GM21447 (cell line): ENCODE measurements at regions not wholly inside any gene's neighbourhood (a gene's known extent, or its start where the extent isn't known, plus 50 kb on each side); places are given as distances from the start of the nearest gene placed in this dataset.
"Not testable (repeated sequence)": the region's sequence is repeated elsewhere in the genome, so short reads cannot be mapped to it uniquely, and the experiment has no call there.

Experiments
- ATAC-seq: cut with Tn5 transposase; IDR thresholded peaks from one replicate; pipeline ENCODE4 v1.9.1; 2021; ENCODE audit not compliant: unreplicated experiment

DNA sequence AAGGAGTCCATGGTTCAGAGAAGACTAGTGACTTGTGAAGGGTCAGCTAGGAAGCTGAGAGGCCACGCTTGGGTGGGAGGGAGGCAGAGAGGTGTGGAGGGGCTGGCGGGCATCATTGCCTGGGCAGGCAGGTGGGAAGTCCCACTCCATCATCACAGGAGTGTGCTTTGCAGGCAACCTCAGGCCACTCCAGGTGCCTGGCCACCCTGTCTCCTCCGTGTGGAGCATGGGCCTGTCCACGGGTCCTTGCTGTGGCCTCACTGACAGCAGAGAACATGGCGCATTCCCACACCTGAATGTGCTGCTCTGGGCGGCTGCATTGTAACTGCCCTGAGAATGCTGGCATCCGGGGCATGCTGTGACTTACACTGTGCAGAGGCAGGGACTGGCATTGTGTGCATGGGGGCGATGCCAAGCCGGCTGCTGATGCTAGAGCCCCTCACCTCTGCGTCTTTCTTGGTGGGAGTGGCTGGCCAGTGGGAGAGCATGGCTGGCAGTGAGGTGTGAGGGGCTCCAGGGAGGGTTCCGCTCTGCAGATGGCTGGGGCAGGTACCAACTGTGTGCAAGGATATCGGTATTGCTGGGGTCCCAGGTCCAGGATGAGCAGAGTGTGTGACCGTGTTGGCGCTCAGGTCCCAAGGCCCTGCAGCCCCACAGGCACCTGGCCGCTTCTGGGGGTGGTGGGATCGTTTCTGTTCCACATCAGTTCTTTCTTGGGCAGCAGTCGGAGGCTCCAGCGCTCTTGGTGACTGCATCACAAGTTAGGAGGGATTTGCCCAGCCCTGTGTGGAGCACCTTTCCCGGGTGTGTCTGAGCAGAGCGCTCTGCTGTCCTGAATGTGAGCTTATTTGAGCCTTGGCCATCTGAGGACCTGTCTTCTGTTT is 94.8 kb downstream of the NPIPB11 start:
- ATAC-seq: no peak

DNA sequence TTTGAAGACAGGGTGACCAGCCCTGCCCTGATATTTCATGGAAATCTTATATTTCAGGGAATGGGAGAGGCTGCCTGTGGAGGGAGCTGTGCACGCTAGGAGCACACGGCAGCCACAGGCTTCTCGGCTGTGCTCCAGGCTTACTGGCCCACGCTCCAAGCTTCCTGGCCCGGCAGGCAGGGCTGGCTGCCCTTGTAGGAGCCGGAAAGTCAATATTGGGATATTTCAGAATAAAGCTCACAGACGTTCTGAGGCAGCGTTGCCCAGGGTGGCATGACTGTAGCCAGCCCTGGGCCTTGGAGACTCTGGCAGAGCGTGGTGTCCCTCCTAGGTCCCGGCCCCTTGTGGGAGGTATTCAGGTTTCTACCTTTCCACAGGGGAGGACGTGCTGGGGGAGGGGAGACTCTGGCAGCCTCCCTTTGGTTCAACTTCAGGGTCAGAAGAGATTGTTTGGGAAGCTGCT is 95.6 kb downstream of the NPIPB11 start:
- ATAC-seq: no peak

DNA sequence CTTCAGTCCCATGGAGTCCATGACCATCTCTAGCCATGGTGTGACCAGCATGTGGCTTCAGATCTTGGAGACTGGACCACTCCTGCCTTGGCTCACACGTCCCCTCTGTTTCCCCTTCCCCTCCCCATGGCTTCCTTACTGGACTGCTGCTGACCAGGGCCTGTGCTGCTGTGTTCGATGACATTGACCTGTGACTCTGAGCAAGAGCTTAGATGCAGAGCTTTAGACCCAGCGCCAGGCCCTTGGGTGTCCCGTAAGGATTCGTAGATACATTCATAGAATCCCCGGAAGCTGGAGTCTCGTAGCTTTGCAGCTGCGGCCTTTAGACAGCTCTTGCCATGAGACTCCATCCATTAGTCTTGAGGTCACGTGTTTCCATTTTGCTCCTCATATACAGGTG is 96.3 kb downstream of the NPIPB11 start:
- not testable (repeated sequence) for ATAC-seq

DNA sequence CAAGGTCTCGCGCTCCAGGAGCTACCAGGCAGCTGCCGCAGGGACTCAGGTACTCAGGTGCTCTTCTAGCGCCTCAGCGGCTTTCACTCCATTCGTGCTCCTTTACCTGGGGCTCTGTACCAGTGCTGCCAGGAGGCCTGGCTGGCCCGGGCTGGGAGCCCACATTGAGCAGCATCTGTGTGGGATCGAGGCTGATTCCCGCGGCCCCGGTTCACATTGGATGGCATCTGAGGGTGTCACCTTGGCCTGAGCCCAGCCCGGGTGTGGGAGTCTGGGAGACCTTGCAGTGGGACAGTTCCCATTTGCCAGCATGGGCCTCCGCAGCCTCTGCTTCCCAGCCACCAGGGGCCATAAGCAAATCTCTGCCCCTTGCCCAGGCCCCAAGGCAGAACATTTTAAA is 96.9 kb downstream of the NPIPB11 start:
- ATAC-seq: not testable (repeated sequence)

DNA sequence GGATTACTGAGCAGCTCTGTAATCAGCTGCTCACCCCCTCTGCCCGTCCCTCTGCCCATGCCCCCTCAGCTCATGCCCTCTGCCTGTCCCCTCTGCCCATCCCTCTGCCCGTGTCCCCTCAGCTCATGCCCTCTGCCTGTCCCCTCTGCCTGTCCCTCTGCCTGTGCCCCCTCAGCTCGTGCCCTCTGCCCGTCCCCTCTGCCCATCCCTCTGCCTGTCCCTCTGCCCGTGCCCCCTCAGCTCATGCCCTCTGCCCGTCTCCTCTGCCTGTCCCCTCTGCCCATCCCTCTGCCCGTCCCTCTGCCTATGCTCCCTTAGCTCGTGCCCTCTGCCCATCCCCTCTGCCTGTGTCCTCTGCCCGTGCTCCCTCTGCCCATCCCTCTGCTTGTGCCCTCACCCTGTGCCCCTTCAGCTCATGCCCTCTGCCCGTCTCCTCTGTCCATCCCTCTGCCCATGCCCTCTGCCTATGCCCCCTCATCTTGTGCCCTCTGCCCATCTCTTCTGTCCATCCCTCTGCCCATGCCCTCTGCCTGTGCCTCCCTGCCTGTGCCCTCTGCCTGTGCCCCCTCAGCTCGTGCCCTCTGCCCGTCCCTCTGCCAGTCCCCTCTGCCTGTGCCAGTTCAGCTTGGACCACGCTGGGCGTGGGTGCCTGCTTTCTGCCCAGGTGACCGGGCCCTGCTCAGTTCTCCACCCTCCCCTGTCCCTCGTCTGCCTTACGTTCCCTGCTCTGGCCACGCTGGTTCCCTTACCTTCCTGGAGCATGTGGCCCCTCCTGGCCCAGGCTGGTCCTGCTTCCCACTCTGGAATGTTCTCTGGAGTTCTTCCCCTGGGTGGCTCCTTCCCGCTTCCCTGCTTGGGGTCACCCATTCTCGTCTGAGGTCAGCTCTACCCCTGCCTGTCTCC is 97.6 kb downstream of the NPIPB11 start:
- ATAC-seq: no peak

DNA sequence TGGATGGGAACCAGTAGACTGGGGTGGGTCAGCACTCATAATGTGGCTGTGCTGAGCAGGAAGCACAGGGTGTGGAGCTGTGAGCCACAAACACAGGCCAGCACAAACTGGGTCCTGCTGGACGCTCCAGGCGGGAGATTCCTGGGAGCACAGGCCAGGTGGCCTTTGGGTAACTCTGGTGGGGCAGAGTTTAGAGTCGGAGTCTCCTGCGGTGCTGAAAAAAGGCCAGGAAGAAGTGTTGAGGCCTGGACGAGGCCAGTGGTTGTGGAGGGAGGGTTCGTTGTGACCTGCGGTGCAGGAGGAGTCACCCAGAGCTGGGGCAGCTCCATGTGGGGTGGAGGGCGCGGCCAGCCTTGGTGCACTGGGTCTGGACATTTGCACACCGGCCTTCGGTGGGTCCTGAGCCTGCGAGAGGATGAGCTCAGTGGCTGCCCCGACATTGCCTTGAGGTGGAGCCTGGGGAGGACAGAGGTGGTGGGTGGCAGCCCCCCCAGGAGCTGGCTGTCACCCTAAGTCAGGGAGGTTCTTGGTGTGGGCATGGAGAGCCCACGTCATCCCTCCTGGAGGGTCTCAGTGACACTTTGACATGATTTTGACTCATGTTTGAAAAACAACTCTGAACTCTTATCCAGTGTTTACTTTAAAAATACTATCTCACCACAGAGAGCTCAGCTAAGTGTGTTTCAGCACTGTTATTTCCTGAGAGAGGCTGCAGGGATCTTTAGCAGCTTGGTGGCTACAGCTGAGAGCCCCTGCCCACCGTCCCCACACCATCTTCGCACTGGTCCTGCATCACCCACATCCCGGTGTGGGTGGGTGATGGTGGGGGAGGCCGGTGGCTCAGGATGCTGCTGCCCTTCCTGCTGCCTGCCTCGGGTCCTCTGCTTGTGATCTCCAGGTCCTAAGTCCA is 98.7 kb downstream of the NPIPB11 start:
- no peak for ATAC-seq

DNA sequence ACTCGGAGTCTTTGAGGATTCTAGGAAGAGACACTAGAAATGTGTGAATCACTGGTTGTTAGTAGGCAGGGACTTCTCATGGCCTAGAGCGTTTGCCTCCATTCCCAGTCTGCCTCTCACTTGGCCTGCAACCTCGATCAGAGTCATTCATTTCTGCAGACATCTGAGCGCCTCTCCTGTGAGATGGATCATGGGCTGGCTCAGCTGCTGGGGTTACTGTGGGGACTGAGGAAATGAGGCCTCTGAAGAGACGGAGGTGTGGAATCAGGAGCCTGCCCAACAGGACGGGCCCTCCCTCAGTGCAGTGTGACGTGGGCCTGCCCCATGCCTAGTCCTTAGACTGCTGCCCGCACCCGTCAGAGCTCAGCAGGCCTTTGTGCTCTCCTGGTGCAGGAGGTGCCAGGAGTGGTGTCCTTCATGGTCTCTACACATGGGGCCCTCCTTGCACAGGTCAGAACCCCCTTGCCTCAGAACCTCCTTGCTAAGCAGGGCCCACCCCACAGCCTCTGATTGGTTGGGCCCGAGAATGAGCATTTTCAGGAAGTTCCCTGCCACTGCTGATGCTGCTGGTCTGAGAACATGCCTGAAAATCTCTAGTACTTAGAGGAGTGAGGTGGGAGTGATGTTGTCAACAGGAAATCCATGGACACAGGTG is 99.4 kb downstream of the NPIPB11 start:
- no peak for ATAC-seq

DNA sequence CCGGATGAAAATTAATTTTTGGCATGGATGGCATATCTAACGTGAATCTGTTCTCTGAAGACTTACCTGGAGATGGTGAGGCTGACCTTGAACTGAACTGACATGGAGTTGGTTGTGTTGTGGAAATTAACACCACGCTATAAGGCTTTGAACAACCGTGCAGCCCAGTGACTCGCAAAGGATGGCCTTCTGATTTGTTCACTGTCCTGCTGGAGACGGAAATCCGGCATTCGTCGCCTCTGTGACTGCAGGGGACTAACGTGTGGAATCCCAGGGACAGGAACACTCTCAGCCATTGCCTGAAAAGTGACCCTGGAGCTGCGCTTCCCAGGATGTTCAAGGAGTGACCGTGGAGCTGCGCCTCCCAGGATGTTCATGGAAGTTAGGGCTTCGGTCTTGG is 100.3 kb downstream of the NPIPB11 start:
- ATAC-seq: no peak

DNA sequence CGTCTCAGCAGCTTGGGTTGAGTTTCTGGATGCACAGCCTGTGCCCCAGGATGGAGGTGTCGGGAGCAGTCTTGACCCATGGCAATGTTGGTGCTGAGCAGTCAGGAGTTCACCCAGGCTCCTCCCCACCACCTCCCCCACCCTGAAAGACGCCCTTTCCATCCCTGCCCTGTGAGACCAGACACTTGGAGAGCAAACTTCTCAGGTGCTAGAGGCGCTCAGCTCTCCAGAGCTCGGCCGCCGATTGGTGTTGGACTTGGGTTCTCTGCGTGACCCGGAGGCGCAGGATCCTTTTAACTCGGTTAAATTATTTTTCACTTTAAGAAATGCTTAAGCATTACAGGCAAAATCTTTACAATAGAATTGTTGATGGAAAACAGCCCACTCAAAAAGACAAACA is 101.5 kb downstream of the NPIPB11 start:
- ATAC-seq: not testable (repeated sequence)

DNA sequence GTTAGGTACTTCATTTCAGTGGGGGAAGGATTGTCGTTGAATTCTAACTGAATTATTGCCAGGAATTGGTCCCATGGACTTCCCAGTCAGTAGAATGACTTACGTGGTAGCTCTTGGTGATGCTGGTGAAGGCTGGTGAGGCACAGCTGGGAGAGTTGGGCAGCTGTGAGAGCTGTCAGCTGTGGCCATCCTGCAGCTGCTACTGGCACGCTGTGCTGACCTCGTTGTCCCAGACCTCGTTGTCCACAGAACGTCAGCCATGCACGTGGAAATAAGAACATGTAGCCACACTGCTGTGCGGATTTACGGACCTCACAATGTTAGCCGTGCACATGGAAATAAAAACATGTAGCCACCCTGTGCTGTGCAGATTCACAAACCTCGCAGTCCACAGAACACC is 102.3 kb downstream of the NPIPB11 start:
- ATAC-seq: no peak

DNA sequence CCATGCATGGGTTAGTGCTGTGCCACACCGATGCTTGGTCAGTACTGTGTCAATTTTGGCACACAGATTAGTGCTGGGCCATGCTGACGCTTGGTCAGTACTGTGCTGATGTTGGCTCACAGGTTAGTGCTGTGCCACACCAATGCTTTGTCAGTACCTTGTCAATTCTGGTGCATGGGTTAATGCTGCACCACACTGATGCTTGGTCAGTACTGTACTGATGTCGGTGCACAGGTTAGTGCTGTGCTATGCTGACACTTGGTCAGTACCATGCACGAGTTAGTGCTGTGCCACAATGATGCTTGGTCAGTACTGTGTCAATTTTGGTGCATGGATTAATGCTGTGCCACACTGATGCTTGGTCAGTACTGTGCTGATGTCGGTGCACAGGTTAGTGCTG is 103.0 kb downstream of the NPIPB11 start:
- ATAC-seq: no peak

DNA sequence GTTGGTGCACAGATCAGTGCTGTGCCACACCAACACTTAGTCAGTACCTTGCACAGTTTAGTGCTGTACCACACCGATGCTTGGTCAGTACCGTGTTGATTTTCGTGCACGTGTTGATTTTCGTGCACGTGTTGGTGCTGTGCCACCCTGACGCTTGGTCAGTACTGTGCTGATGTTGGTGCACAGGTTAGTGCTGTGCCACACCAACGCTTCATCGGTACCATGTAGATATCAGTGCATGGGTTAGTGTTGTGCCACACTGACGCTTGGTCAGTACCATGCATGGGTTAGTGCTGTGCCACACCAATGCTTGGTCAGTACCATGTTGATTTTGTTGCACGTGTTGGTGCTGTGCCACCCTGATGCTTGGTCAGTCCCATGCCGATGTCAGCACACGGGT is 103.5 kb downstream of the NPIPB11 start:
- ATAC-seq: no peak

DNA sequence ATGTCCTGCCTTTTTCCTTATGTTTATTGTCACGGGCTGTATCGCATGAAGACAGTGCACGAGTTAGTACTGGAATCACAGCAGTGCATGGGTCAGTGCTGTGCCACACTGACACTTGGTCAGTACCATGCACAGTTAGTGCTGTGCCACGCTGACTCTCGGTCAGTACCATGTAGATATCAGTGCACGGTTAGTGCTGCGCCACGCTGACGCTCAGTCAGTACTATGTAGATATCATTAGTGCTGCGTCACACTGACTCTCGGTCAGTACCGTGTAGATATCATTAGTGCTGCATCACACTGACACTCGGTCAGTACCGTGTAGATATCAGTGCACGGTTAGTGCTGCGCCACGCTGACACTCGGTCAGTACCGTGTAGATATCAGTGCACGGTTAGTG is 104.1 kb downstream of the NPIPB11 start:
- ATAC-seq: not testable (repeated sequence)

DNA sequence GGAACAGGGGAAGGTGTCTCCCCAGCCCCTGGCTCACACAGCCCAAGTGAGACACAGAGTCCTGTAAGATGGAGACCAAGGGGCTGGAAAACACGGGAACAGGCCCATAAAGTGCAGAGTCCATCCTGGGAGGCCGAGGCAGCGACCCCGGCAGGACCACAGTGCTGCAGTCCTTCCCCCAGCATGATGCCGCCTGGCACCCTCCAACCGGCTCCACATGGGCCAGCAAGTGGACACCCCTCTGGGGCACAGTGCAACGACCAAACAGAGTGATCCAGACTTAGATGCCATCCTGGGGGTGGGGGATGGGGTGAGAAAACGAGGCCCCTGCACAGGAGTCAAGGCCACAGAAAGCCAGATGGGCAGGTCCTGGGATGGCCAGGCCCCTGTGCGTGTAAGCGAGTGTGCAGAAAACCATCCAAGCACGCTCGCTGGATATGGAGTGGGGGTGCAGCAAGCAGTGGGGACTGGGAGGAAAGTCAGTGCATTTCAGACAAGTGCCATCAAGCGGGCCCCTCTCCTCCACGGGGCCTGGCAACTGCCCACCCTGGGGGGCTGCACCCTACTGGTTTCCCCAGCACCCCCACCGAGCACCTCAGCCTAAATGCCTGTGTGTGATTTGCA is 104.7 kb downstream of the NPIPB11 start:
- not testable (repeated sequence) for ATAC-seq

DNA sequence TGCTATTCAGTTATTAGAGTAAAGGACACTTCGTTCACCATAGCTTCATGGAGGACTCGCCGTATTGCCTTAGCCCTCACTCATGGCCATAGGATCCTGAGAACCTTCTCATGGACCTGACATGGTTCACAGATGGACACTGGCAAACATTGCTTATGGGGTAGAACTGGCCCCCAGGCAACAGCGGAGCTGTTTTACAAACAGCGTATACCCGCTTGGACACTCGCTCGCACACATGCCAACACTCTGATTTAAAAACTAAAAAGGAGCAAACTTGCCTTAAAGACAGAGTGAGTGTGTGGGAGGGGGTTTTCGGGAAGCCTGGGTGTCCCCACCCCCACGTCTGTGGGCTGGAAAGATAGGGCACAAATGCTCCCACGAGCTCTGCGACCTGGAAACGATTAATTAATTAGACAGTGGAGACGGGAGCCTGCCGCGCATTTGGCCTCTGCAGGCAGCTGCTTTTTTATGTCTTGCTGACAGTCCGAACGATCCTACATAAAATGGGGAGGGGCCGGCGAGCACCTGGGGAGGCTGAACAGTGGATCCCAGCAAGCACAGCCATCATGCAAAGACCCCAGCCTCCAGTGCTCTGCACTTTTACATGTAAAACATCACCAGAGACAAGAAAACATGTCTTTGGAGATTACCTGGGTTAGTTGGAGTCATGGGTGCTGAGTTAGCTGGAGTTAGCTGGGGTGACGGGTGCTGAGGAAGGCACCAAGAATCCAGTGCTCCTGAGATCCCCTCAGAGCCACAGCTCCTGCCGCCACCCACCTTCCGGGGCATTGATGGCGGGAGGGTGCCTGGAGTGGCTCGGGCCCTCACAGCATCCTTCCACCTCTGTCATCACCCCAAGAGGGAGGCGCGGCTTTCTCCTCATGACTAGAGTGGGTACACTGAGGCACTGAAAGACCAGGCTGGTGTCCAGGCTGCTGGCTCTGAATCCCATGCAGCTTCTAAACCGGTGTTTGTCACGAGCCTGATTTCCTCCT is 105.7 kb downstream of the NPIPB11 start:
- not testable (repeated sequence) for ATAC-seq

DNA sequence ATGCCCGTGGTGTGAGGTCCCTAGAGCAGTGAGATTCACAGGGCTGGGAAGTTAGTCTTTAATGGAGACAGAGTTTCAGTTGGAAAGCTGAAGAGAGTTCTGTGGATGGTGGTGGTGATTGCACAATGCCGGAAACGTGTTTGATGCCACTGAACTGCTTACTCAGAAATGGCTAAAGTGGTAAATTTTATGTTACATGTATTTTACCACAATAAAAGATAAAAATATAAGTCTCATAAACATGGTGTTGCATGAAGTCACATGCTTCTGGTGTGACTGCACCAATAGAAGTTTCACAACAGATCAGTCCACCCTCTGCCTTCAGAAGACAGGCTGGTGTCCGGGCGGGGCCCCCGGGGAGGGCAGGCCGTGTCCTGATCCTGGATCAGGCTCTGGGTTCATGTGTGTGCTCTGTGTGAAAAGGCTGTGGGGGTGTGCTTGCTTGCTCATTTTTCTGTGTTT is 106.5 kb downstream of the NPIPB11 start:
- not testable (repeated sequence) for ATAC-seq

DNA sequence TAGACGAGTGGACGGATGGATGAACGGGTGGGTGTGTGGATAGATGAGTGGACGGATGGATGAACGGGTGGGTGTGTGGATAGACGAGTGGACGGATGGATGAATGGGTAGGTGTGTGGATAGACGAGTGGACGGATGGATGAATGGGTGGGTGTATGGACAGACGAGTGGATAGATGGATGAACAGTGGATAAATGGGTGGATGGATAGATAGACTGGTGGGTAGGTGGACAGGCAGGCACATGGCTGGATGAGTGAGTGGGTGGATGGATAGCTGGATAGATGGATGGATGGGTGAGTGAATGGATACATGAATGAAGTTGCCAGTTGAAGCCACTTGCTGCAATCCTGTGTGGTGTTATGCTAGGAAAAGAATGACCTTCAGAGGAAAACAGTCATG is 107.5 kb downstream of the NPIPB11 start:
- ATAC-seq: not testable (repeated sequence)

DNA sequence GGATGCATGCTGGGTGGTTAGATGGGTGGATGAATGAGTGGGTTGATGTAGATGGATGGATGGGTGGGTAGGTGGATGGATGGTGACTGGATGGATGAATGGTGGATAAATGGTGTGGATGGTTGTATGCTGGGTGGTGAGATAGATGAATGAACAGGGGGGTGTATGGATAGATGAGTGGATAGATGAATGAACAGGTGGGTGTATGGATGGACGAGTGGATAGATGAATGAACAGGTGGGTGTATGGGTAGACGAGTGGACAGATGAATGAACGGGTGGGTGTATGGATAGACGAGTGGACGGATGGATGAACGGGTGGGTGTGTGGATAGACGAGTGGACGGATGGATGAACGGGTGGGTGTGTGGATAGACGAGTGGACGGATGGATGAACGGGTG is 108.2 kb downstream of the NPIPB11 start:
- not testable (repeated sequence) for ATAC-seq
